IPS-18a (cell line): ENCODE measurements at regions not wholly inside any gene's neighbourhood (a gene's known extent, or its start where the extent isn't known, plus 50 kb on each side); places are given as distances from the start of the nearest gene placed in this dataset.

Source experiments
- H3K27ac ChIP-seq: one replicate; pipeline ENCODE4 v1.5.1; 2013; ENCODE audit warnings: low read length
- H3K27me3 ChIP-seq: one replicate; pipeline ENCODE4 v1.6.1; 2013; ENCODE audit warnings: mild to moderate bottlenecking, low read length; ENCODE audit not compliant: control insufficient read depth, insufficient read depth
- H3K36me3 ChIP-seq: one replicate; pipeline ENCODE4 v1.6.1; 2013; ENCODE audit warnings: low read depth, low read length; ENCODE audit not compliant: control insufficient read depth
- H3K4me1 ChIP-seq: one replicate; pipeline ENCODE4 v1.6.1; 2013; ENCODE audit warnings: low read depth, low read length; ENCODE audit not compliant: control insufficient read depth
- H3K4me3 ChIP-seq: one replicate; pipeline ENCODE4 v1.5.1; 2013; ENCODE audit warnings: low read length
- H3K9ac ChIP-seq: one replicate; pipeline ENCODE4 v1.6.1; 2013; ENCODE audit warnings: mild to moderate bottlenecking, low read length, moderate library complexity
- H3K9me3 ChIP-seq: one replicate; pipeline ENCODE4 v1.6.1; 2013; ENCODE audit warnings: low read depth, low read length; ENCODE audit not compliant: control insufficient read depth

GRCh38 chr5:121746763-121747162 lies 104.9 kb upstream of the FTMT start:
- Histone ChIP-seq H3K27me3 (no peaks in the 10 kb centered on the region), H3K9ac (no peak overlapping the region), H3K36me3 (no peaks in the 10 kb centered on the region), H3K4me1 (no peaks in the 10 kb centered on the region), H3K27ac (no peak overlapping the region), H3K9me3 (no peaks in the 10 kb centered on the region), H3K4me3 (no peak overlapping the region)

- no peaks in the 10 kb centered on the region for H3K9me3 ChIP-seq
- no peak overlapping the region for H3K9ac ChIP-seq
- no peak overlapping the region for H3K4me3 ChIP-seq
- H3K27me3 ChIP-seq, result no peaks in the 10 kb centered on the region
- no peak overlapping the region for H3K27ac ChIP-seq
- H3K4me1 ChIP-seq, result no peaks in the 10 kb centered on the region
- no peaks in the 10 kb centered on the region for H3K36me3 ChIP-seq
These were observed 103.0 kb upstream of the FTMT start for GRCh38 chr5:121748686-121749085.

GRCh38 chr5:121752149-121752548 lies 99.5 kb upstream of the FTMT start:
- Histone ChIP-seq H3K27me3 (no peaks in the 10 kb centered on the region), H3K4me1 (no peaks in the 10 kb centered on the region), H3K4me3 (no peak overlapping the region), H3K9ac (no peak overlapping the region), H3K9me3 (no peaks in the 10 kb centered on the region), H3K27ac (no peak overlapping the region), H3K36me3 (no peaks in the 10 kb centered on the region)

- no peaks in the 10 kb centered on the region for H3K9me3 ChIP-seq
- H3K27ac ChIP-seq, result no peak overlapping the region
- H3K36me3 ChIP-seq, result no peaks in the 10 kb centered on the region
- H3K4me1 ChIP-seq, result no peaks in the 10 kb centered on the region
- no peak overlapping the region for H3K9ac ChIP-seq
- H3K4me3 ChIP-seq, result no peak overlapping the region
- H3K27me3 ChIP-seq, result no peaks in the 10 kb centered on the region
These were observed 96.4 kb upstream of the FTMT start for GRCh38 chr5:121755266-121755665.

GRCh38 chr5:121757753-121758152 lies 93.9 kb upstream of the FTMT start:
- Histone ChIP-seq H3K9ac (no peak overlapping the region), H3K27ac (no peak overlapping the region), H3K9me3 (no peaks in the 10 kb centered on the region), H3K4me1 (no peaks in the 10 kb centered on the region), H3K27me3 (no peaks in the 10 kb centered on the region), H3K36me3 (no peaks in the 10 kb centered on the region), H3K4me3 (no peak overlapping the region)

- H3K4me1 ChIP-seq, result no peaks in the 10 kb centered on the region
- no peaks in the 10 kb centered on the region for H3K27me3 ChIP-seq
- no peak overlapping the region for H3K27ac ChIP-seq
- no peak overlapping the region for H3K4me3 ChIP-seq
- H3K36me3 ChIP-seq, result no peaks in the 10 kb centered on the region
- H3K9ac ChIP-seq, result no peak overlapping the region
- no peaks in the 10 kb centered on the region for H3K9me3 ChIP-seq
These were observed 93.1 kb upstream of the FTMT start for GRCh38 chr5:121758615-121759014.

GRCh38 chr5:121762426-121762825 lies 89.3 kb upstream of the FTMT start:
- H3K9ac ChIP-seq, result no peak overlapping the region
- H3K27me3 ChIP-seq, result no peaks in the 10 kb centered on the region
- H3K36me3 ChIP-seq, result no peaks in the 10 kb centered on the region
- H3K4me1 ChIP-seq, result no peaks in the 10 kb centered on the region
- H3K27ac ChIP-seq, result no peak overlapping the region
- H3K4me3 ChIP-seq, result no peak overlapping the region
- H3K9me3 ChIP-seq, result no peaks in the 10 kb centered on the region

- Histone ChIP-seq H3K4me1 (no peaks in the 10 kb centered on the region), H3K9ac (no peak overlapping the region), H3K4me3 (no peak overlapping the region), H3K27ac (no peak overlapping the region), H3K27me3 (no peaks in the 10 kb centered on the region), H3K36me3 (no peaks in the 10 kb centered on the region), H3K9me3 (no peaks in the 10 kb centered on the region)
These were observed 88.0 kb upstream of the FTMT start for GRCh38 chr5:121763665-121764064.

- Histone ChIP-seq H3K27me3 (no peaks in the 10 kb centered on the region), H3K9me3 (no peaks in the 10 kb centered on the region)
These were observed 71.3 kb upstream of the FTMT start for GRCh38 chr5:121780406-121780805.

GRCh38 chr5:121783700-121784099 lies 68.0 kb upstream of the FTMT start:
- Histone ChIP-seq H3K27ac (no peak overlapping the region), H3K4me3 (no peak overlapping the region), H3K4me1 (no peaks in the 10 kb centered on the region), H3K36me3 (no peaks in the 10 kb centered on the region), H3K9ac (no peak overlapping the region), H3K9me3 (no peaks in the 10 kb centered on the region), H3K27me3 (no peaks in the 10 kb centered on the region)

More at GRCh38 chr5:121780406-121780805, 71.3 kb upstream of the FTMT start:
- Histone ChIP-seq H3K9ac (no peak overlapping the region), H3K4me1 (no peaks in the 10 kb centered on the region), H3K36me3 (no peaks in the 10 kb centered on the region), H3K27ac (no peak overlapping the region), H3K4me3 (no peak overlapping the region)

- H3K4me1 ChIP-seq, result peaks cover 5% of the 10 kb centered on the region
- H3K27me3 ChIP-seq, result no peaks in the 10 kb centered on the region
- H3K27ac ChIP-seq, result no peak overlapping the region
These were observed 57.9 kb upstream of the FTMT start for GRCh38 chr5:121793791-121794190.

GRCh38 chr5:121795511-121795910 lies 56.2 kb upstream of the FTMT start:
- Histone ChIP-seq H3K27ac (no peak overlapping the region), H3K9me3 (no peaks in the 10 kb centered on the region), H3K4me1 (peaks cover 5% of the 10 kb centered on the region), H3K9ac (no peak overlapping the region), H3K27me3 (no peaks in the 10 kb centered on the region), H3K36me3 (no peaks in the 10 kb centered on the region), H3K4me3 (no peak overlapping the region)

More at GRCh38 chr5:121793791-121794190, 57.9 kb upstream of the FTMT start:
- Histone ChIP-seq H3K4me3 (no peak overlapping the region), H3K9ac (no peak overlapping the region), H3K9me3 (no peaks in the 10 kb centered on the region), H3K36me3 (no peaks in the 10 kb centered on the region)
